HCT116 (cell line): ENCODE measurements at regions not wholly inside any gene's neighbourhood (a gene's known extent, or its start where the extent isn't known, plus 50 kb on each side); places are given as distances from the start of the nearest gene placed in this dataset.

Experiments used
- ATAC-seq: fragments of 200-7000 bp; cut with Tn5 transposase; 2 replicates; pipeline ENCODE4 v1.9.1; 2020; ENCODE audit warnings: mild to moderate bottlenecking, moderate library complexity
- BruUV-seq: library from RNA; stranded (reverse); fragments of 400-500 nt; replicated peaks from 2 replicates; lab custom pipeline; 2021; lab: Mats Ljungman, UMichigan
- CTCF ChIA-PET: fragments of 300-600 bp; sonication (Branson Sonifier 250); formaldehyde crosslinking; loops from one replicate; lab custom pipeline; 2021; ENCODE audit warnings: antibody characterized with exemption; lab: Charles Lee
- POLR2A ChIA-PET: fragments of 300-600, 350-600 bp; sonication (Branson Sonifier 250); formaldehyde crosslinking; loops from one replicate; lab custom pipeline; 2021; ENCODE audit warnings: antibody characterized with exemption; lab: Charles Lee
- RAD21 ChIA-PET, 2 experiments: fragments of 300-600 bp; sonication (Branson Sonifier 250); formaldehyde crosslinking; loops; one replicate each; lab custom pipeline; 2023; ENCODE audit warnings: low total read pairs in 2 of 2; ENCODE audit not compliant: uncharacterized antibody in 2 of 2, unreplicated experiment in 2 of 2, low non-redundant PET in 1 of 2; lab: Charles Lee
- DNase-seq: peaks from one replicate; pipeline ENCODE4 v3.0.0-alpha.2; 2010; ENCODE audit warnings: low read depth, low spot score
- H2AFZ ChIP-seq: fragments of 200-600 bp; shearing (Covaris generic), sonication (generic); 2 replicates; pipeline ENCODE4 v1.6.1; 2017; ENCODE audit warnings: low read depth, mixed run types, mixed read lengths, antibody characterized with exemption, low read length; ENCODE audit not compliant: poor library complexity, severe bottlenecking
- H3K27ac ChIP-seq: 2 replicates; pipeline ENCODE4 v1.5.1; 2012; ENCODE audit warnings: low read depth, low read length
- H3K27me3 ChIP-seq: fragments of 200-600 bp; sonication (generic); 2 replicates; pipeline ENCODE4 v1.6.1; 2016; ENCODE audit warnings: mixed run types, low read length, mixed read lengths; ENCODE audit not compliant: insufficient read depth
- H3K36me3 ChIP-seq, 2 experiments: fragments of 200-500 bp in 1 of 2; fragments of 200-600 bp in 1 of 2; sonication (Bioruptor generic) in 1 of 2; sonication (generic) in 1 of 2; 2 replicates each; pipeline versions ENCODE4 v1.5.1 to v1.6.1; 2014 to 2016; ENCODE audit warnings: low read length in 2 of 2, inconsistent platforms in 1 of 2, mixed read lengths in 1 of 2, mixed run types in 1 of 2; ENCODE audit not compliant: insufficient read depth in 2 of 2, control insufficient read depth in 1 of 2
- H3K4me1 ChIP-seq, 2 experiments: fragments of 200-600 bp in 1 of 2; sonication (generic) in 1 of 2; 2 replicates each; pipeline versions ENCODE4 v1.5.1 to v1.6.1; 2012 to 2017; ENCODE audit warnings: low read length in 2 of 2, inconsistent platforms in 1 of 2, mild to moderate bottlenecking in 1 of 2, mixed read lengths in 1 of 2, mixed run types in 1 of 2, moderate library complexity in 1 of 2; ENCODE audit not compliant: insufficient read depth in 2 of 2, control insufficient read depth in 1 of 2
- H3K4me2 ChIP-seq: fragments of 200-600 bp; sonication (generic); 2 replicates; pipeline ENCODE4 v1.6.1; 2017; ENCODE audit warnings: mixed run types, low read length, mixed read lengths
- H3K4me3 ChIP-seq, 2 experiments: fragments of 200-600 bp in 1 of 2; sonication (generic) in 1 of 2; replicated peaks in 1 of 2; 2 replicates each; pipeline ENCODE4 v1.5.1; 2011 to 2016; ENCODE audit warnings: low read length in 2 of 2, control low read depth in 1 of 2, low read depth in 1 of 2, mild to moderate bottlenecking in 1 of 2, mixed read lengths in 1 of 2, mixed run types in 1 of 2
- H3K79me2 ChIP-seq: fragments of 200-600 bp; sonication (generic); 2 replicates; pipeline ENCODE4 v1.6.1; 2017; ENCODE audit warnings: mild to moderate bottlenecking, mixed run types, low read length, moderate library complexity, mixed read lengths; ENCODE audit not compliant: insufficient read depth
- H3K9ac ChIP-seq: fragments of 200-600 bp; sonication (generic); 2 replicates; pipeline ENCODE4 v1.6.1; 2016; ENCODE audit warnings: low read length, mixed read lengths
- H3K9me2 ChIP-seq: fragments of 200-600 bp; sonication (generic), shearing (Covaris generic); 2 replicates; pipeline ENCODE4 v1.6.1; 2017; ENCODE audit warnings: mixed run types, mild to moderate bottlenecking, moderate library complexity; ENCODE audit not compliant: insufficient read depth
- H3K9me3 ChIP-seq, 2 experiments: fragments of 200-500 bp in 1 of 2; fragments of 200-600 bp in 1 of 2; sonication (Bioruptor generic) in 1 of 2; sonication (generic) in 1 of 2; 2 replicates each; pipeline ENCODE4 v1.6.1; 2014 to 2017; ENCODE audit warnings: low read length in 2 of 2, mixed read lengths in 2 of 2, inconsistent platforms in 1 of 2, low read depth in 1 of 2, mild to moderate bottlenecking in 1 of 2, mixed run types in 1 of 2, moderate library complexity in 1 of 2; ENCODE audit not compliant: control insufficient read depth in 1 of 2, insufficient read depth in 1 of 2
- H4K20me1 ChIP-seq: fragments of 200-600 bp; sonication (generic), shearing (Covaris generic); 2 replicates; pipeline ENCODE4 v1.6.1; 2017; ENCODE audit warnings: mixed run types, mild to moderate bottlenecking, moderate library complexity; ENCODE audit not compliant: insufficient read depth
- EGR1 ChIP-seq: IDR thresholded peaks from 2 replicates; pipeline ENCODE4 v1.6.1; 2012; ENCODE audit warnings: low read depth
- EZH2phosphoT487 ChIP-seq: fragments of 200-600 bp; IDR thresholded peaks from 2 replicates; pipeline ENCODE4 v1.6.1; 2018; ENCODE audit warnings: antibody characterized with exemption, borderline replicate concordance
- JUND ChIP-seq: IDR thresholded peaks from 2 replicates; pipeline ENCODE4 v1.6.1; 2012
- POLR2AphosphoS5 ChIP-seq: IDR thresholded peaks from 2 replicates; pipeline ENCODE4 v1.6.1; 2011; ENCODE audit warnings: mild to moderate bottlenecking, low read depth, low read length, moderate library complexity
- TCF7L2 ChIP-seq: IDR thresholded peaks from 2 replicates; pipeline ENCODE4 v1.7.0; 2011; ENCODE audit warnings: borderline replicate concordance, inconsistent platforms; ENCODE audit not compliant: insufficient read depth, insufficient read length; ENCODE audit errors: extremely low read depth
- ZFX ChIP-seq: fragments of 450-650 bp; IDR thresholded peaks from 2 replicates; pipeline ENCODE4 v1.6.1; 2017
- intact Hi-C: fragments of 100-400 bp; cut with micrococcal nuclease; formaldehyde crosslinking; loops from 2 replicates; pipeline ENCODE4 v1.10.0; 2022
- TF ChIP-seq, protein P1 (sequence below): IDR thresholded peaks from 2 replicates; pipeline ENCODE4 v1.6.1; 2012
- TF ChIP-seq, protein P2 (sequence below), 3 experiments: fragments of 200-600 bp in 1 of 3; sonication (generic) in 1 of 3; IDR thresholded peaks in 2 of 3; conservative IDR thresholded peaks in 1 of 3; 2 replicates each; pipeline ENCODE4 v1.5.1; 2012 to 2017; ENCODE audit warnings: low read depth in 2 of 3, low read length in 2 of 3, antibody characterized with exemption in 1 of 3, borderline replicate concordance in 1 of 3, control low read depth in 1 of 3, mild to moderate bottlenecking in 1 of 3, mixed read lengths in 1 of 3, mixed run types in 1 of 3, moderate library complexity in 1 of 3; ENCODE audit not compliant: insufficient read depth in 1 of 3

DNA sequence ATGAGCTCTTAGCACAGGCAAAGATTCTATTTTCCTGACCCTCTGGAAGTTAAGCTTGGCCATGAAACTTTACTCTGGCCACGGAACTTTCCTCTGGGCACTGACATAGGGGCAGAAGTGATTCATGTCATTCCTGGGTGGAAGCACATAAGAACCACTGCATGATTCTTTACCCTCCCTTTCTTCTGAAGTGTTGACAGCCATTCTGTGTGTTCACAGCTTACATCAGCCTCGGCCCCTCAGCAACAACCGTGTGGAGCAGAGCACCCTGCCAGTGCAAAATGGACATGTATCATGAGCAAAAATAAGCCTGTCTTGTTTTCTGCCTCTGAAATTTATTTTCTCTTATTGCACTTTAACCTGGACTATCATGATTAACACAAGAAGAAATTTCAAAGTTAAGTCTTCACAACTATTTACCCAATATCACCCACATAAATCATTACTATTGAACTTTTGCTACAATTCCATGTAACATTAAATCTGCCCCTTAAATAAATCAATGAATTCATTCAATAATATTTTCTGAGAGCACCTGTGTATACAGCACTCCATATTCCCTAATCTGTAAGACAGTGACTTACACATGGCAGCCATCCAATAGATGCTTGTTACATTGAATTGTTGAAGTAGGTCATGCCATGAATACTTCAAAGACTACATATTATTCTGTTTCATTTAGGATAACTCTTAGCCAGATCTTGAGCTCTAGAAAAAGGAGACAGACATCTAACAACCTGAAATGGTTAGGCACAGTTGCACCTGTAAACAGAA, 531.9 kb downstream of the IRS1 start:
- DNase-seq: no peak
- ChIA-PET CTCF (no interaction called here), POLR2A (no interaction called here), RAD21 (no interaction called here)
- no TSS peak for BruUV-seq
- no peaks in the 10 kb centered on the region for H3K79me2 ChIP-seq
- peaks cover 0 to 4% of the 10 kb centered on the region in 2 experiments; a peak in 1 of 4 replicates for H3K36me3 ChIP-seq
- intact Hi-C loops: no loop called here
- H3K9ac ChIP-seq: no peak overlapping the region
- no peak overlapping the region for H2AFZ ChIP-seq
- no peaks in the 10 kb centered on the region for H3K27me3 ChIP-seq
- no peaks in the 10 kb centered on the region; a peak in 1 of 4 replicates for H3K4me1 ChIP-seq
- no peaks in the 10 kb centered on the region for H3K9me2 ChIP-seq
- ATAC-seq: no peak
- H3K4me2 ChIP-seq: no peak overlapping the region
- H3K27ac ChIP-seq: no peak overlapping the region
- no peak overlapping the region for H3K4me3 ChIP-seq
- H4K20me1 ChIP-seq: no peaks in the 10 kb centered on the region
- TF ChIP-seq, protein P1, sequence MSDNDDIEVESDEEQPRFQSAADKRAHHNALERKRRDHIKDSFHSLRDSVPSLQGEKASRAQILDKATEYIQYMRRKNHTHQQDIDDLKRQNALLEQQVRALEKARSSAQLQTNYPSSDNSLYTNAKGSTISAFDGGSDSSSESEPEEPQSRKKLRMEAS: no peak
- no peak for TF ChIP-seq JUND
- TF ChIP-seq ZFX: no peak
- no peak for TF ChIP-seq EZH2phosphoT487
- TF ChIP-seq, protein P2, sequence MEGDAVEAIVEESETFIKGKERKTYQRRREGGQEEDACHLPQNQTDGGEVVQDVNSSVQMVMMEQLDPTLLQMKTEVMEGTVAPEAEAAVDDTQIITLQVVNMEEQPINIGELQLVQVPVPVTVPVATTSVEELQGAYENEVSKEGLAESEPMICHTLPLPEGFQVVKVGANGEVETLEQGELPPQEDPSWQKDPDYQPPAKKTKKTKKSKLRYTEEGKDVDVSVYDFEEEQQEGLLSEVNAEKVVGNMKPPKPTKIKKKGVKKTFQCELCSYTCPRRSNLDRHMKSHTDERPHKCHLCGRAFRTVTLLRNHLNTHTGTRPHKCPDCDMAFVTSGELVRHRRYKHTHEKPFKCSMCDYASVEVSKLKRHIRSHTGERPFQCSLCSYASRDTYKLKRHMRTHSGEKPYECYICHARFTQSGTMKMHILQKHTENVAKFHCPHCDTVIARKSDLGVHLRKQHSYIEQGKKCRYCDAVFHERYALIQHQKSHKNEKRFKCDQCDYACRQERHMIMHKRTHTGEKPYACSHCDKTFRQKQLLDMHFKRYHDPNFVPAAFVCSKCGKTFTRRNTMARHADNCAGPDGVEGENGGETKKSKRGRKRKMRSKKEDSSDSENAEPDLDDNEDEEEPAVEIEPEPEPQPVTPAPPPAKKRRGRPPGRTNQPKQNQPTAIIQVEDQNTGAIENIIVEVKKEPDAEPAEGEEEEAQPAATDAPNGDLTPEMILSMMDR (IDR thresholded peaks at IDR 0.05 in 2 of 3, conservative IDR thresholded peaks at IDR 0.05 in 1 of 3; ENCODE audit: borderline replicate concordance in 1 of 3, insufficient read depth in 1 of 3, low read depth in 2 of 3, low read length in 2 of 3): no peak
- TF ChIP-seq POLR2AphosphoS5: no peak
- no peak for TF ChIP-seq EGR1
- TF ChIP-seq TCF7L2: no peak
- no peaks in the 10 kb centered on the region; a peak in 1 of 4 replicates for H3K9me3 ChIP-seq
